Ishikawa (cell line): ENCODE measurements at regions not wholly inside any gene's neighbourhood (a gene's known extent, or its start where the extent isn't known, plus 50 kb on each side); places are given as distances from the start of the nearest gene placed in this dataset.

Source experiments
- CEBPB ChIP-seq: IDR thresholded peaks from 2 replicates; pipeline ENCODE4 v1.6.1; 2012
- CREB1 ChIP-seq: IDR thresholded peaks from 2 replicates; pipeline ENCODE4 v1.6.1; 2012; ENCODE audit warnings: low read depth
- EGR1 ChIP-seq: IDR thresholded peaks from 2 replicates; pipeline ENCODE4 v1.6.1; 2012
- EP300 ChIP-seq: IDR thresholded peaks from 2 replicates; pipeline ENCODE4 v1.6.1; 2012; ENCODE audit warnings: borderline replicate concordance
- FOXM1 ChIP-seq: IDR thresholded peaks from 2 replicates; pipeline ENCODE4 v1.6.1; 2012; ENCODE audit warnings: low read depth, borderline replicate concordance
- NFIC ChIP-seq: IDR thresholded peaks from 2 replicates; pipeline ENCODE4 v1.6.1; 2012
- RAD21 ChIP-seq: IDR thresholded peaks from 2 replicates; pipeline ENCODE4 v1.6.1; 2012; ENCODE audit warnings: low read depth
- TAF1 ChIP-seq: IDR thresholded peaks from 2 replicates; pipeline ENCODE4 v1.6.1; 2012; ENCODE audit warnings: low read depth, mild to moderate bottlenecking
- TCF12 ChIP-seq: IDR thresholded peaks from 2 replicates; pipeline ENCODE4 v1.6.1; 2012; ENCODE audit warnings: low read depth
- TEAD4 ChIP-seq: IDR thresholded peaks from 2 replicates; pipeline ENCODE4 v1.6.1; 2012
- YY1 ChIP-seq: IDR thresholded peaks from 2 replicates; pipeline ENCODE4 v1.6.1; 2012; ENCODE audit warnings: low read depth
- ZBTB7A ChIP-seq: IDR thresholded peaks from 2 replicates; pipeline ENCODE4 v1.6.1; 2012; ENCODE audit warnings: low read depth
- TF ChIP-seq, protein P1 (sequence below): IDR thresholded peaks from 2 replicates; pipeline ENCODE4 v1.6.1; 2012
- TF ChIP-seq, protein P2 (sequence below): IDR thresholded peaks from 2 replicates; pipeline ENCODE4 v1.6.1; 2012; ENCODE audit warnings: low read depth, mild to moderate bottlenecking
- TF ChIP-seq, protein P3 (sequence below): IDR thresholded peaks from 2 replicates; pipeline ENCODE4 v1.6.1; 2012

DNA sequence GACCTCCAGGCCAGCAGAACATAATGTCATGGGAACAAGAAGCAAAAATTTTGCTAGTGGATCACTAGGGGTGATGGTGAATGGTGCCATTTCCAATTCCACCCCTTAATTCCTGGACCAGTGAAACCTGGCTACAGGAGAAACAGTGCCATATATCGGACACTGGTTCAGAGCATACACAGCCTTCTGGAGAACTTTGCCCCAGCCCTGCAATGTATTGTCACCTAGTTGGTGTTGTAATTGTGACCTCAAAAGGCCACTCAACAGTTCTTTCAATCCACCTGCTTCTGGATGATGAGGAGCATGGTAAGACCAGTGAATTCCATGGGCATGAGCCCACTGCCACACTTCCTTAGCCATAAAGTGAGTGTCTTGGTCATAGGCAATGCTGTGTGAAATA is 59.8 kb upstream of the AASS start:
- TF ChIP-seq TCF12 (no peak), NFIC (no peak), EP300 (no peak), ZBTB7A (no peak), CREB1 (no peak), YY1 (no peak), TEAD4 (no peak), CEBPB (no peak), RAD21 (no peak), TAF1 (no peak), EGR1 (no peak), FOXM1 (no peak)
- TF ChIP-seq, protein P1, sequence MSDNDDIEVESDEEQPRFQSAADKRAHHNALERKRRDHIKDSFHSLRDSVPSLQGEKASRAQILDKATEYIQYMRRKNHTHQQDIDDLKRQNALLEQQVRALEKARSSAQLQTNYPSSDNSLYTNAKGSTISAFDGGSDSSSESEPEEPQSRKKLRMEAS = no peak
- TF ChIP-seq, protein P2, sequence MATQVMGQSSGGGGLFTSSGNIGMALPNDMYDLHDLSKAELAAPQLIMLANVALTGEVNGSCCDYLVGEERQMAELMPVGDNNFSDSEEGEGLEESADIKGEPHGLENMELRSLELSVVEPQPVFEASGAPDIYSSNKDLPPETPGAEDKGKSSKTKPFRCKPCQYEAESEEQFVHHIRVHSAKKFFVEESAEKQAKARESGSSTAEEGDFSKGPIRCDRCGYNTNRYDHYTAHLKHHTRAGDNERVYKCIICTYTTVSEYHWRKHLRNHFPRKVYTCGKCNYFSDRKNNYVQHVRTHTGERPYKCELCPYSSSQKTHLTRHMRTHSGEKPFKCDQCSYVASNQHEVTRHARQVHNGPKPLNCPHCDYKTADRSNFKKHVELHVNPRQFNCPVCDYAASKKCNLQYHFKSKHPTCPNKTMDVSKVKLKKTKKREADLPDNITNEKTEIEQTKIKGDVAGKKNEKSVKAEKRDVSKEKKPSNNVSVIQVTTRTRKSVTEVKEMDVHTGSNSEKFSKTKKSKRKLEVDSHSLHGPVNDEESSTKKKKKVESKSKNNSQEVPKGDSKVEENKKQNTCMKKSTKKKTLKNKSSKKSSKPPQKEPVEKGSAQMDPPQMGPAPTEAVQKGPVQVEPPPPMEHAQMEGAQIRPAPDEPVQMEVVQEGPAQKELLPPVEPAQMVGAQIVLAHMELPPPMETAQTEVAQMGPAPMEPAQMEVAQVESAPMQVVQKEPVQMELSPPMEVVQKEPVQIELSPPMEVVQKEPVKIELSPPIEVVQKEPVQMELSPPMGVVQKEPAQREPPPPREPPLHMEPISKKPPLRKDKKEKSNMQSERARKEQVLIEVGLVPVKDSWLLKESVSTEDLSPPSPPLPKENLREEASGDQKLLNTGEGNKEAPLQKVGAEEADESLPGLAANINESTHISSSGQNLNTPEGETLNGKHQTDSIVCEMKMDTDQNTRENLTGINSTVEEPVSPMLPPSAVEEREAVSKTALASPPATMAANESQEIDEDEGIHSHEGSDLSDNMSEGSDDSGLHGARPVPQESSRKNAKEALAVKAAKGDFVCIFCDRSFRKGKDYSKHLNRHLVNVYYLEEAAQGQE = no peak
- TF ChIP-seq, protein P3, sequence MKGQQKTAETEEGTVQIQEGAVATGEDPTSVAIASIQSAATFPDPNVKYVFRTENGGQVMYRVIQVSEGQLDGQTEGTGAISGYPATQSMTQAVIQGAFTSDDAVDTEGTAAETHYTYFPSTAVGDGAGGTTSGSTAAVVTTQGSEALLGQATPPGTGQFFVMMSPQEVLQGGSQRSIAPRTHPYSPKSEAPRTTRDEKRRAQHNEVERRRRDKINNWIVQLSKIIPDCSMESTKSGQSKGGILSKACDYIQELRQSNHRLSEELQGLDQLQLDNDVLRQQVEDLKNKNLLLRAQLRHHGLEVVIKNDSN = no peak

DNA sequence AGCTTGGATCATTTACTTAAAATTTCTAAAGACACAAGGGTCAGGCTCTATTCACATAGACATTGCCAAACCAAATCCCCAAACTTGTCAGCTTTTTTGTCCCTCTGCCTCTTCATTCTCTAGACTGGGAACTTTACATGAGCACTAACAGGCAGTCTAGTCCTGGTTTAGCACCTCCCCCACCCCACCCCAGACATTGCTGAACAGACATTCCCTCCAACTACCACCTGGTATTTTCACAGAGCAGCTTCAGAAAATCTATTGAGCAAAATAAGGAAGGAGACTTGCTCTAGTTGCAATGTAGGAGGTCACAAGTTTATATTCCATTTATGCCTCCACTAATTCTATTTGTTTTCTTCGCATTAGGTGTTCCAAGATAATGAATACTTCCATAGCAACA is 56.8 kb upstream of the AASS start:
- TF ChIP-seq, protein P1 = no peak
- TF ChIP-seq NFIC = no peak
- no peak for TF ChIP-seq ZBTB7A
- no peak for TF ChIP-seq TEAD4
- TF ChIP-seq TAF1 = no peak
- no peak for TF ChIP-seq RAD21

DNA sequence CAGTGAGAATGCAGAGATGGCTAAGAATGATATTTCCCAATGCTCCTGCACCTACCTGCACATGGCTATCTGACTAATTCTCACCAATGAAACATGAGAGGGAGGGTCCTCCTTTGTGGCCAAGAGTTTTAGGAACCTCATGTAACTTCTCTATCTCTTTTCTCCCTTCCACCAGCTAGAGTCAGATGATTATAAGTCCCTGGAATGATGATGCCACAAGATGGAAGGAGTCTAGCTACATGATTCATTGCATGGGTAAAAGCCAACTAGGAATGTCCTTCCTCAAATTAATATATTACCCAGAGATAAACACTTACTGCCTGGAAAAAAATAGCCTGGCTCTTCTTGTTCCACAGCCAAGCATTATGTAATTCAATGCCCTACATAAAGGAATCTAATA is 55.1 kb upstream of the AASS start:
- TF ChIP-seq RAD21 = no peak
- TF ChIP-seq EGR1 = no peak
- no peak for TF ChIP-seq EP300
- TF ChIP-seq, protein P2 = no peak
- no peak for TF ChIP-seq CEBPB
- no peak for TF ChIP-seq CREB1
- TF ChIP-seq, protein P3 = no peak
- no peak for TF ChIP-seq NFIC
- TF ChIP-seq TAF1 = no peak
- TF ChIP-seq ZBTB7A = no peak
- TF ChIP-seq, protein P1 = no peak
- TF ChIP-seq FOXM1 = no peak
- no peak for TF ChIP-seq TCF12
- no peak for TF ChIP-seq YY1
- no peak for TF ChIP-seq TEAD4

DNA sequence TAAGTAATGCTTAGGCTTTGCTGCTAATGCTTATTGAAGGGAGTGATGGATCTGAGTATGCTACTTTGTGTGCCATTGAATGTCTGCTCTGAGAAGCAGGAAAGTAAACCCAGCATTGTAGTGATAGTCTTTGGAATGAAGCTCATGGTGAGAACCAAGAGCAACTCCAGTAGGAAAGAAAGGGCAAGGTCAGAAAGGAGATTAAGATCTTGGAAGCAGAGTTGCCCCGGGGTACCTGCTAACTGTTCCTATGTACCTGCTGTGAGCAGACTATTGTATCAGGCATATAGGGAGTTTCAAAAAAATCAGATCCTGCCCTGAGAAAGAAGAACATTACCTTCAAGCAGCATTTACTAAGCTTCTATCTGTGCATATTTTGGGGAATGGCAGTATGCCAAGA is 54.5 kb upstream of the AASS start:
- TF ChIP-seq YY1 = no peak
- TF ChIP-seq EP300 = no peak
- TF ChIP-seq FOXM1 = no peak
- TF ChIP-seq RAD21 = no peak
- TF ChIP-seq, protein P3 = no peak
- no peak for TF ChIP-seq TEAD4
- TF ChIP-seq TAF1 = no peak
- TF ChIP-seq ZBTB7A = no peak
- no peak for TF ChIP-seq CEBPB
- TF ChIP-seq CREB1 = no peak
- TF ChIP-seq EGR1 = no peak
- TF ChIP-seq, protein P1 = no peak
- no peak for TF ChIP-seq NFIC
- TF ChIP-seq TCF12 = no peak
- TF ChIP-seq, protein P2 = no peak
